ENCODE measurements at regions not wholly inside any gene's neighbourhood (a gene's known extent, or its start where the extent isn't known, plus 50 kb on each side); places are given as distances from the start of the nearest gene placed in this dataset.
"Not testable (repeated sequence)": the region's sequence is repeated elsewhere in the genome, so short reads cannot be mapped to it uniquely, and the experiment has no call there.

GRCh38 chr15:34653326-34653725 lies 69.9 kb upstream of the GOLGA8B start:
- CTCF ChIA-PET; ATAC-seq; in situ Hi-C loops (cut with HindIII; ENCODE audit: low pct_unique_long_range_greater_than_20kb, low sequenced_read_pairs): not testable (repeated sequence)

DNA sequence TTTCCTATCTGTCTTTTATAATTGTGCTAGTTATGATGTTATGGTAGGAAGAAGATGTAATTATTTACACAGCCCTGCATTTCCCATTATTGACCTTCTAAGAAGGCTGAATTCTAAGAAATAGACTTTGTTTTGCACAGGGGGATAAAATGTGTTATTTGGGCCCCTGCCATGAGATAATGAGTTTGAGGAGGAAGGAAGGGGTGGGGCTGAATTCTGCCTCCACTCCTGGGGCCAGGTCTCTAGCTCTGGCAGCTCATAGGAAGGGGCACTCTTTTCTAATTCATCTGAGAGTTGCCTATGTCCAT lies 69.2 kb upstream of the GOLGA8B start:
- BruUV-seq (replicated peaks), result no TSS peak
- ATAC-seq (no peak), DNase-seq (ENCODE audit: low read depth, low spot score) (no peak)
- Histone ChIP-seq H3K9me3 (ENCODE audit: control insufficient read depth, insufficient read depth, low read depth, low read length) (no peaks in the 10 kb centered on the region), H3K27me3 (ENCODE audit: control insufficient read depth, insufficient read depth, low read length) (no peaks in the 10 kb centered on the region), H3K36me3 (ENCODE audit: control insufficient read depth, insufficient read depth, low read length) (no peaks in the 10 kb centered on the region), H3K27ac (ENCODE audit: low read length) (no peak overlapping the region), H3K4me3 (ENCODE audit: low read depth in 2 of 2, low read length in 2 of 2) (no peak overlapping the region), H3K4me1 (ENCODE audit: control insufficient read depth, insufficient read depth, low read length) (no peaks in the 10 kb centered on the region)
- intact Hi-C loops (cut with micrococcal nuclease; ENCODE audit: unreplicated experiment), result no loop called here
- in situ Hi-C loops (cut with HindIII; ENCODE audit: low pct_unique_long_range_greater_than_20kb, low sequenced_read_pairs), result no loop called here
- TF ChIP-seq CTCF (IDR thresholded peaks at IDR 0.05) (no peak), POLR2AphosphoS5 (IDR thresholded peaks at IDR 0.05; ENCODE audit: low read depth, low read length) (no peak), SIN3A (IDR thresholded peaks at IDR 0.05; ENCODE audit: borderline replicate concordance, insufficient read depth, low read depth, low read length) (no peak), TCF7L2 (IDR thresholded peaks at IDR 0.05; ENCODE audit: low read depth, low read length) (no peak)
- TF ChIP-seq, protein P1, sequence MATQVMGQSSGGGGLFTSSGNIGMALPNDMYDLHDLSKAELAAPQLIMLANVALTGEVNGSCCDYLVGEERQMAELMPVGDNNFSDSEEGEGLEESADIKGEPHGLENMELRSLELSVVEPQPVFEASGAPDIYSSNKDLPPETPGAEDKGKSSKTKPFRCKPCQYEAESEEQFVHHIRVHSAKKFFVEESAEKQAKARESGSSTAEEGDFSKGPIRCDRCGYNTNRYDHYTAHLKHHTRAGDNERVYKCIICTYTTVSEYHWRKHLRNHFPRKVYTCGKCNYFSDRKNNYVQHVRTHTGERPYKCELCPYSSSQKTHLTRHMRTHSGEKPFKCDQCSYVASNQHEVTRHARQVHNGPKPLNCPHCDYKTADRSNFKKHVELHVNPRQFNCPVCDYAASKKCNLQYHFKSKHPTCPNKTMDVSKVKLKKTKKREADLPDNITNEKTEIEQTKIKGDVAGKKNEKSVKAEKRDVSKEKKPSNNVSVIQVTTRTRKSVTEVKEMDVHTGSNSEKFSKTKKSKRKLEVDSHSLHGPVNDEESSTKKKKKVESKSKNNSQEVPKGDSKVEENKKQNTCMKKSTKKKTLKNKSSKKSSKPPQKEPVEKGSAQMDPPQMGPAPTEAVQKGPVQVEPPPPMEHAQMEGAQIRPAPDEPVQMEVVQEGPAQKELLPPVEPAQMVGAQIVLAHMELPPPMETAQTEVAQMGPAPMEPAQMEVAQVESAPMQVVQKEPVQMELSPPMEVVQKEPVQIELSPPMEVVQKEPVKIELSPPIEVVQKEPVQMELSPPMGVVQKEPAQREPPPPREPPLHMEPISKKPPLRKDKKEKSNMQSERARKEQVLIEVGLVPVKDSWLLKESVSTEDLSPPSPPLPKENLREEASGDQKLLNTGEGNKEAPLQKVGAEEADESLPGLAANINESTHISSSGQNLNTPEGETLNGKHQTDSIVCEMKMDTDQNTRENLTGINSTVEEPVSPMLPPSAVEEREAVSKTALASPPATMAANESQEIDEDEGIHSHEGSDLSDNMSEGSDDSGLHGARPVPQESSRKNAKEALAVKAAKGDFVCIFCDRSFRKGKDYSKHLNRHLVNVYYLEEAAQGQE (IDR thresholded peaks at IDR 0.05; ENCODE audit: insufficient read depth in 1 of 2, low read depth in 2 of 2, low read length in 1 of 2), result no peak
- CTCF ChIA-PET, result no interaction called here
- POLR2A ChIA-PET, result no interaction called here

More at GRCh38 chr15:34653326-34653725, 69.9 kb upstream of the GOLGA8B start:
- BruUV-seq (replicated peaks); H3K27ac ChIP-seq (ENCODE audit: low read length); H3K4me3 ChIP-seq (ENCODE audit: low read depth in 2 of 2, low read length in 2 of 2); POLR2A ChIA-PET; intact Hi-C loops (cut with micrococcal nuclease; ENCODE audit: unreplicated experiment); H3K4me1 ChIP-seq (ENCODE audit: control insufficient read depth, insufficient read depth, low read length); DNase-seq (ENCODE audit: low read depth, low spot score); H3K36me3 ChIP-seq (ENCODE audit: control insufficient read depth, insufficient read depth, low read length); H3K9me3 ChIP-seq (ENCODE audit: control insufficient read depth, insufficient read depth, low read depth, low read length); H3K27me3 ChIP-seq (ENCODE audit: control insufficient read depth, insufficient read depth, low read length): not testable (repeated sequence)

DNA sequence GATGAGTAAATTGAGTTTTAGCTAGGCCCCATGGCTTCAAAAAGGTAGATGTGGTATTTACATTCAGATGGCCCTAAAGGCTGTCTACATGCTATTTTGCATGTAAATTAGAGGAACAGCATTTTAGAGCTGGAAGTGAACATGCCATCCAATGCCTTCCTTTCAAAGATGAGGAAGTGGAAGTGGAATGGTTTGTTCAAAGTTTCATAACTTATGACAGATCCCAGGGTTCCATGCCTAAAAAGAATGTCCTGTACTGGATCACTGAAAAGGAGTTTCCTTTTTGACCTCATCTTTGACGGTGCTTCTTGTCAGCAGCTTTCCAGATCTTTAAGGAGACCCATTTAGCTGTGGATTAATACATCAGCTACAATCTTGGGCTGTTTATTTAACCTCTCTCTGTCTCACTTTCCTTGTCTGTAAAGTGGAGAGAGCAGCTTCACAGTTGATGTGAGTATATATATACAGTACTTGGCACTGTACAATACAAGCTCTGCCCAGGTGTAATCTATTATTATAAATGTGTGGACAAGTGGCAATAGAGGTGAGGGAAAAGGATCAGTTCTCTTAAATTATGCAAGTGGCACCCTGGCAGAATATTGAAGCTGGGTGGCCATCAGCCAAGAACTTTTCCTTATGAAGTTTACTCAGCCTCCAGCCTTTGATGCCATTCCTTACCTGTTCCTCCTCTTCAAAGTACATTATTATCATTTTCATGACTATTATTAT lies 68.7 kb upstream of the GOLGA8B start:
- no TSS peak for BruUV-seq (replicated peaks)
- no peak for ATAC-seq
- Histone ChIP-seq H3K27me3 (ENCODE audit: control insufficient read depth, insufficient read depth, low read length) (0 out of 2 replicates have a peak, but pooled peaks cover 1% of the 10 kb centered on the region), H3K4me1 (ENCODE audit: control insufficient read depth, insufficient read depth, low read length) (no peaks in the 10 kb centered on the region), H3K36me3 (ENCODE audit: control insufficient read depth, insufficient read depth, low read length) (no peaks in the 10 kb centered on the region), H3K4me3 (ENCODE audit: low read depth in 2 of 2, low read length in 2 of 2) (no peak overlapping the region), H3K9me3 (ENCODE audit: control insufficient read depth, insufficient read depth, low read depth, low read length) (no peaks in the 10 kb centered on the region), H3K27ac (ENCODE audit: low read length) (no peak overlapping the region)
- in situ Hi-C loops (cut with HindIII; ENCODE audit: low pct_unique_long_range_greater_than_20kb, low sequenced_read_pairs), result no loop called here
- no peak for DNase-seq (ENCODE audit: low read depth, low spot score)
- intact Hi-C loops (cut with micrococcal nuclease; ENCODE audit: unreplicated experiment), result no loop called here
- TF ChIP-seq, protein P1 (IDR thresholded peaks at IDR 0.05; ENCODE audit: insufficient read depth in 1 of 2, low read depth in 2 of 2, low read length in 1 of 2), result no peak
- no peak for TF ChIP-seq TCF7L2 (IDR thresholded peaks at IDR 0.05; ENCODE audit: low read depth, low read length)
- no peak for TF ChIP-seq POLR2AphosphoS5 (IDR thresholded peaks at IDR 0.05; ENCODE audit: low read depth, low read length)
- TF ChIP-seq CTCF (IDR thresholded peaks at IDR 0.05), result no peak
- no peak for TF ChIP-seq SIN3A (IDR thresholded peaks at IDR 0.05; ENCODE audit: borderline replicate concordance, insufficient read depth, low read depth, low read length)
- POLR2A ChIA-PET, result no interaction called here
- CTCF ChIA-PET, result no interaction called here
